Keratinocyte (primary cell): ENCODE measurements at regions not wholly inside any gene's neighbourhood (a gene's known extent, or its start where the extent isn't known, plus 50 kb on each side); places are given as distances from the start of the nearest gene placed in this dataset.

Experiments
- DNase-seq: peaks from one replicate; pipeline ENCODE4 v3.0.0-alpha.2; 2011; ENCODE audit warnings: low read depth, missing footprints, low spot score
- FAIRE-seq: peaks from 2 replicates; lab custom pipeline; 2011; peaks lifted over from hg19 to GRCh38; lab: Jason Lieb, UNC
- H2AFZ ChIP-seq: 2 replicates; pipeline ENCODE4 v1.6.0; 2012; ENCODE audit warnings: low read length, control low read depth, inconsistent platforms; ENCODE audit not compliant: control insufficient read depth
- H3K27ac ChIP-seq: 2 replicates; pipeline ENCODE4 v1.5.1; 2011; ENCODE audit warnings: low read length; ENCODE audit not compliant: control insufficient read depth, insufficient read depth
- H3K27me3 ChIP-seq: 3 replicates; pipeline ENCODE4 v1.6.0; 2011; ENCODE audit warnings: low read length; ENCODE audit not compliant: control insufficient read depth, insufficient read depth; ENCODE audit errors: extremely low read depth
- H3K36me3 ChIP-seq, 2 experiments: 2 replicates in 1 of 2; 3 replicates in 1 of 2; pipeline ENCODE4 v1.5.1; 2011; ENCODE audit warnings: low read length in 2 of 2, mild to moderate bottlenecking in 1 of 2; ENCODE audit not compliant: control insufficient read depth in 2 of 2, insufficient read depth in 2 of 2; ENCODE audit errors: extremely low read depth in 1 of 2
- H3K4me1 ChIP-seq: 3 replicates; pipeline ENCODE4 v1.5.1; 2011; ENCODE audit warnings: low read length; ENCODE audit not compliant: control insufficient read depth, insufficient read depth; ENCODE audit errors: extremely low read depth
- H3K4me2 ChIP-seq: 3 replicates; pipeline ENCODE4 v1.6.0; 2011; ENCODE audit warnings: low read depth, low read length; ENCODE audit not compliant: control insufficient read depth, insufficient read depth; ENCODE audit errors: extremely low read depth
- H3K4me3 ChIP-seq, 3 experiments: fragments of 200-600 bp in 1 of 3; sonication (generic) in 1 of 3; 2 replicates in 2 of 3; 3 replicates in 1 of 3; pipeline ENCODE4 v1.5.1; 2011 to 2016; ENCODE audit warnings: low read length in 3 of 3, mild to moderate bottlenecking in 3 of 3, control low read depth in 2 of 3, inconsistent platforms in 1 of 3, low read depth in 1 of 3, mixed read lengths in 1 of 3, mixed run types in 1 of 3, moderate library complexity in 1 of 3; ENCODE audit not compliant: control insufficient read depth in 2 of 3, insufficient read depth in 2 of 3; ENCODE audit errors: extremely low read depth in 1 of 3
- H3K79me2 ChIP-seq: 2 replicates; pipeline ENCODE4 v1.6.0; 2012; ENCODE audit warnings: low read length; ENCODE audit not compliant: control insufficient read depth, insufficient read depth
- H3K9ac ChIP-seq: 3 replicates; pipeline ENCODE4 v1.6.0; 2011; ENCODE audit warnings: low read length; ENCODE audit not compliant: control insufficient read depth, insufficient read depth; ENCODE audit errors: extremely low read depth
- H3K9me1 ChIP-seq: 3 replicates; pipeline ENCODE4 v1.6.0; 2011; ENCODE audit warnings: low read length; ENCODE audit not compliant: control insufficient read depth, insufficient read depth; ENCODE audit errors: extremely low read depth
- H3K9me3 ChIP-seq: 2 replicates; pipeline ENCODE4 v1.5.1; 2012; ENCODE audit warnings: low read depth, low read length; ENCODE audit not compliant: control insufficient read depth
- H4K20me1 ChIP-seq: 3 replicates; pipeline ENCODE4 v1.6.0; 2011; ENCODE audit warnings: low read length; ENCODE audit not compliant: control insufficient read depth, insufficient read depth; ENCODE audit errors: extremely low read depth
- CTCF ChIP-seq, 3 experiments: IDR thresholded peaks in 1 of 3; conservative IDR thresholded peaks in 1 of 3; optimal IDR thresholded peaks in 1 of 3; 2 replicates in 2 of 3; 3 replicates in 1 of 3; pipeline versions ENCODE3 to v1.5.1; 2011; ENCODE audit warnings: low read length in 3 of 3, mild to moderate bottlenecking in 3 of 3, moderate library complexity in 2 of 3, control low read depth in 1 of 3, inconsistent platforms in 1 of 3; ENCODE audit not compliant: insufficient read depth in 2 of 3; ENCODE audit errors: extremely low read depth in 1 of 3
- EZH2 ChIP-seq: IDR thresholded peaks from one replicate; pipeline ENCODE4 v1.6.1; 2012; ENCODE audit warnings: inconsistent platforms, mild to moderate bottlenecking, low read length, moderate library complexity
- dilution Hi-C: fragments of 300-500 bp; cut with MboI; formaldehyde crosslinking; loops from one replicate; pipeline ENCODE4 v1.7.0; 2020; ENCODE audit warnings: low sequenced_read_pairs; ENCODE audit not compliant: extremely low pct_ligation_motif_present

GRCh38 chr5:61614606-61615005 lies 282.5 kb downstream of the ZSWIM6 start:
- Histone ChIP-seq H2AFZ (no peak overlapping the region), H3K27me3 (peaks cover 4% of the 10 kb centered on the region), H3K36me3 (no peaks in the 10 kb centered on the region), H3K4me1 (no peaks in the 10 kb centered on the region), H3K9ac (no peak overlapping the region), H3K9me3 (no peaks in the 10 kb centered on the region), H3K4me3 (no peak overlapping the region), H3K27ac (no peak overlapping the region), H3K4me2 (no peak overlapping the region), H4K20me1 (no peaks in the 10 kb centered on the region), H3K79me2 (no peaks in the 10 kb centered on the region), H3K9me1 (no peaks in the 10 kb centered on the region)
- TF ChIP-seq CTCF (optimal IDR thresholded peaks at IDR 0.05 in 1 of 3, IDR thresholded peaks at IDR 0.05 in 1 of 3, conservative IDR thresholded peaks at IDR 0.05 in 1 of 3; ENCODE audit: extremely low read depth in 1 of 3, insufficient read depth in 2 of 3, low read length in 3 of 3) (no peak), EZH2 (no peak)
- FAIRE-seq: no peak
- dilution Hi-C loops: no loop called here
- no peak for DNase-seq

GRCh38 chr5:61617039-61617438 lies 285.0 kb downstream of the ZSWIM6 start:
- Histone ChIP-seq H3K36me3 (no peaks in the 10 kb centered on the region), H3K4me2 (no peak overlapping the region), H3K79me2 (no peaks in the 10 kb centered on the region), H4K20me1 (no peaks in the 10 kb centered on the region), H3K27ac (no peak overlapping the region), H3K4me1 (no peaks in the 10 kb centered on the region), H3K27me3 (no peaks in the 10 kb centered on the region), H2AFZ (no peak overlapping the region), H3K9me3 (no peaks in the 10 kb centered on the region), H3K4me3 (no peak overlapping the region), H3K9me1 (no peaks in the 10 kb centered on the region), H3K9ac (no peak overlapping the region)
- no peak for FAIRE-seq
- DNase-seq: no peak
- dilution Hi-C loops: no loop called here
- TF ChIP-seq CTCF (optimal IDR thresholded peaks at IDR 0.05 in 1 of 3, IDR thresholded peaks at IDR 0.05 in 1 of 3, conservative IDR thresholded peaks at IDR 0.05 in 1 of 3; ENCODE audit: extremely low read depth in 1 of 3, insufficient read depth in 2 of 3, low read length in 3 of 3): no peak
